ENCODE measurements at regions not wholly inside any gene's neighbourhood (a gene's known extent, or its start where the extent isn't known, plus 50 kb on each side); places are given as distances from the start of the nearest gene placed in this dataset.

- Histone ChIP-seq H3K27me3 (ENCODE audit: control insufficient read depth in 1 of 2, insufficient read depth in 2 of 2, low read length in 2 of 2) (no peaks in the 10 kb centered on the region), H3K27ac (ENCODE audit: low read depth in 1 of 2, low read length in 2 of 2) (no peak overlapping the region), H3K4me3 (ENCODE audit: low read length) (no peak overlapping the region), H3K9me3 (ENCODE audit: control insufficient read depth in 1 of 2, insufficient read depth in 1 of 2, low read length in 2 of 2) (peaks cover 0 to 8% of the 10 kb centered on the region in 2 experiments), H3K4me1 (ENCODE audit: insufficient read depth, low read length) (no peaks in the 10 kb centered on the region), H3K36me3 (ENCODE audit: insufficient read depth, low read length) (no peaks in the 10 kb centered on the region)
- no peak for DNase-seq
- H3K4me3 Mint-ChIP-seq: no peak overlapping the region
- H3K9me3 Mint-ChIP-seq: peaks cover 2% of the 10 kb centered on the region
- TF ChIP-seq, protein P1, sequence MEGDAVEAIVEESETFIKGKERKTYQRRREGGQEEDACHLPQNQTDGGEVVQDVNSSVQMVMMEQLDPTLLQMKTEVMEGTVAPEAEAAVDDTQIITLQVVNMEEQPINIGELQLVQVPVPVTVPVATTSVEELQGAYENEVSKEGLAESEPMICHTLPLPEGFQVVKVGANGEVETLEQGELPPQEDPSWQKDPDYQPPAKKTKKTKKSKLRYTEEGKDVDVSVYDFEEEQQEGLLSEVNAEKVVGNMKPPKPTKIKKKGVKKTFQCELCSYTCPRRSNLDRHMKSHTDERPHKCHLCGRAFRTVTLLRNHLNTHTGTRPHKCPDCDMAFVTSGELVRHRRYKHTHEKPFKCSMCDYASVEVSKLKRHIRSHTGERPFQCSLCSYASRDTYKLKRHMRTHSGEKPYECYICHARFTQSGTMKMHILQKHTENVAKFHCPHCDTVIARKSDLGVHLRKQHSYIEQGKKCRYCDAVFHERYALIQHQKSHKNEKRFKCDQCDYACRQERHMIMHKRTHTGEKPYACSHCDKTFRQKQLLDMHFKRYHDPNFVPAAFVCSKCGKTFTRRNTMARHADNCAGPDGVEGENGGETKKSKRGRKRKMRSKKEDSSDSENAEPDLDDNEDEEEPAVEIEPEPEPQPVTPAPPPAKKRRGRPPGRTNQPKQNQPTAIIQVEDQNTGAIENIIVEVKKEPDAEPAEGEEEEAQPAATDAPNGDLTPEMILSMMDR (IDR thresholded peaks at IDR 0.05): no peak
- no peaks in the 10 kb centered on the region for H3K36me3 Mint-ChIP-seq (ENCODE audit: low read depth)
- no peaks in the 10 kb centered on the region for H3K4me1 Mint-ChIP-seq (ENCODE audit: low read depth)
- H3K27me3 Mint-ChIP-seq: peaks cover 32% of the 10 kb centered on the region
- no peak overlapping the region for H3K27ac Mint-ChIP-seq
- ChIA-PET CTCF (no interaction called here), POLR2A (no interaction called here)
- no peak for ATAC-seq (ENCODE audit: poor library complexity)
- intact Hi-C loops (cut with DNase I, micrococcal nuclease): no loop called here
Measured at GRCh38 chr20:40587038-40587437, 102.0 kb downstream of the MAFB start.

DNA sequence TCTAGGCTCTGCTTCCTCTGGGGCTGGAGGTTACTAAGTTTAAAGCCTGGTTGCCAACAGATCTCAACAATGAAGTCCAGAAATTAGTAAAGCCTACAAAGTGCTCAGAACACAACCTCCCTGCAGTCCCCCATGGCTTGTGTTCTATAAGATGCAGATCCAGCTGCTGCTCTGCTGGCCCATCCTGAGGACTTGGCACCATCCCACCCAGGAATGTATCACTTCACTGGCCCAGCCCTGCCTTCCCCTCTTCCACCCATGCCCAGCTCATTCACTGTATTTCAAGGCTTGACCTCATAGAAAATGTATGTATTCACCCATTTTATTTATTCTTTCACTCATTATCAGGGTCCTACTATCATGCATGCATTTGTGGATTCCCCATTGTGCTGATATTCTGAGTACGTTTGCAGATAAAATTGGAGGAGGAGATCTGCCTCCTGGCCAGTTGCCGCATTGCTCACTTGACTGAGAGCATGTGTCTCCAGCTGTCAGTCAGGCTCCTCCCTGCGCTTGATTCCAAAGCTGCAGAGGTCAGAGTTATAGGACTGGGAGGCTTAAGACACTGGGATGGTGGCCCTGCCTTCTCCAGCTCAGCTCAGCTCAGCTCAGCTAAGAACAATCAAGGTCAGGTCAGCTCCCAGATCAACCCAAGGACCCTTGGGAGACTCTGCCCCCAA is 104.8 kb downstream of the MAFB start:
- ChIA-PET CTCF (no interaction called here), POLR2A (no interaction called here)
- H3K4me3 ChIP-seq (ENCODE audit: low read length): no peak overlapping the region
- ATAC-seq (ENCODE audit: poor library complexity): no peak
- H3K9me3 Mint-ChIP-seq: no peaks in the 10 kb centered on the region
- TF ChIP-seq, protein P1 (IDR thresholded peaks at IDR 0.05): no peak
- intact Hi-C loops (cut with DNase I, micrococcal nuclease): no loop called here
- no peaks in the 10 kb centered on the region for H3K4me1 ChIP-seq (ENCODE audit: insufficient read depth, low read length)
- no peak overlapping the region for H3K27ac Mint-ChIP-seq
- no peaks in the 10 kb centered on the region for H3K27me3 ChIP-seq (ENCODE audit: control insufficient read depth in 1 of 2, insufficient read depth in 2 of 2, low read length in 2 of 2)
- no peak overlapping the region for H3K4me3 Mint-ChIP-seq
- H3K9me3 ChIP-seq (ENCODE audit: control insufficient read depth in 1 of 2, insufficient read depth in 1 of 2, low read length in 2 of 2): peaks cover 0 to 8% of the 10 kb centered on the region in 2 experiments
- H3K4me1 Mint-ChIP-seq (ENCODE audit: low read depth): no peaks in the 10 kb centered on the region
- no peaks in the 10 kb centered on the region for H3K36me3 Mint-ChIP-seq (ENCODE audit: low read depth)
- H3K27me3 Mint-ChIP-seq: peaks cover 14% of the 10 kb centered on the region
- H3K36me3 ChIP-seq (ENCODE audit: insufficient read depth, low read length): no peaks in the 10 kb centered on the region
- no peak overlapping the region for H3K27ac ChIP-seq (ENCODE audit: low read depth in 1 of 2, low read length in 2 of 2)
- DNase-seq: no peak

DNA sequence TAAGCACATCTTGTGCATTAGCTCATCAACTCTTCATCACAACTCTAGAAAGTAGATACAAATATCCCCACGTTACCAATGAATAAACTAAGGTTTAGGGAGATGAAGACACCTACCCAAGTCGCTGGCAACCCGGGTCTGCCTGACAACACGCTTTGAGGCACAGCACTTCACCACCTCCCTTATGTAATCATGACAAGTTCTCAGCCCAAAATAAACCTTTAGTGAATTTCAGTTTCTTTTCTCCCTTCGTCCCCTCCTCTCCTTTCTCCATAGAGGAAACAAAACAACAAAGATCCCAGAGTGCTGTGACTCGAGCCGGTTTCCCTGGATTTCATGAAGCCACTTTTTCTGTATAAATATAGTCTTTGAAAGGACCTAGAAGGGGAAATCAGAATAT is 105.4 kb downstream of the MAFB start:
- no peak for ATAC-seq (ENCODE audit: poor library complexity)
- Mint-ChIP-seq H3K9me3 (no peaks in the 10 kb centered on the region), H3K36me3 (ENCODE audit: low read depth) (no peaks in the 10 kb centered on the region), H3K4me3 (no peak overlapping the region), H3K27ac (no peak overlapping the region), H3K27me3 (peaks cover 8% of the 10 kb centered on the region), H3K4me1 (ENCODE audit: low read depth) (no peaks in the 10 kb centered on the region)
- no peak overlapping the region for H3K4me3 ChIP-seq (ENCODE audit: low read length)
- DNase-seq: no peak
- H3K36me3 ChIP-seq (ENCODE audit: insufficient read depth, low read length): no peaks in the 10 kb centered on the region
- H3K27ac ChIP-seq (ENCODE audit: low read depth in 1 of 2, low read length in 2 of 2): no peak overlapping the region
- H3K9me3 ChIP-seq (ENCODE audit: control insufficient read depth in 1 of 2, insufficient read depth in 1 of 2, low read length in 2 of 2): peaks cover 0 to 8% of the 10 kb centered on the region in 2 experiments
- TF ChIP-seq, protein P1 (IDR thresholded peaks at IDR 0.05): no peak
- no peaks in the 10 kb centered on the region for H3K27me3 ChIP-seq (ENCODE audit: control insufficient read depth in 1 of 2, insufficient read depth in 2 of 2, low read length in 2 of 2)
- intact Hi-C loops (cut with DNase I, micrococcal nuclease): no loop called here
- no peaks in the 10 kb centered on the region for H3K4me1 ChIP-seq (ENCODE audit: insufficient read depth, low read length)
- ChIA-PET CTCF (interaction anchor here (0.6 kb wide), 1 partner anchor 259 kb away, joined by 3 read pairs; no protein-coding TSS in a partner anchor), POLR2A (no interaction called here)
